HepG2 (cell line): ENCODE measurements at regions not wholly inside any gene's neighbourhood (a gene's known extent, or its start where the extent isn't known, plus 50 kb on each side); places are given as distances from the start of the nearest gene placed in this dataset.

ENCODE experiments used
- ATAC-seq: fragments of 200-7000 bp; cut with Tn5 transposase; 3 replicates; pipeline ENCODE4 v1.9.1; 2020; ENCODE audit warnings: mild to moderate bottlenecking, moderate library complexity
- BruUV-seq: library from RNA; stranded (reverse); fragments of 400-500 nt; replicated peaks from 2 replicates; lab custom pipeline; 2021; lab: Mats Ljungman, UMichigan
- CTCF ChIA-PET: fragments of 300-600 bp; formaldehyde crosslinking; extraction: SDS; loops from one replicate; lab custom pipeline; 2021; ENCODE audit warnings: low total read pairs, inconsistent platforms, low intra/inter-chr PET ratio; lab: Yijun Ruan, JAX
- POLR2A ChIA-PET: fragments of 350-600 bp; sonication (Branson Sonifier 250); formaldehyde crosslinking; loops from one replicate; lab custom pipeline; 2020; ENCODE audit warnings: antibody characterized with exemption, inconsistent platforms; lab: Yijun Ruan, JAX
- DNase-seq: peaks from one replicate; pipeline ENCODE4 v3.0.0-alpha.2; 2015; ENCODE audit warnings: low spot score
- FAIRE-seq: peaks from 3 replicates; lab custom pipeline; 2011; peaks lifted over from hg19 to GRCh38; lab: Jason Lieb, UNC
- H2AFZ ChIP-seq: one replicate; pipeline ENCODE4 v1.6.1; 2011; ENCODE audit warnings: low read length, inconsistent platforms
- H3K27ac ChIP-seq: fragments of 300-600 bp; 3 replicates; pipeline ENCODE4 v1.8.0; 2011; ENCODE audit warnings: mixed run types, mild to moderate bottlenecking, mixed read lengths, low read length, inconsistent platforms; ENCODE audit not compliant: insufficient read depth; ENCODE audit errors: extremely low read length
- H3K27me3 ChIP-seq, 2 experiments: fragments of 200-600 bp in 1 of 2; 2 replicates in 1 of 2; 3 replicates in 1 of 2; pipeline versions ENCODE4 v1.6.0 to v1.8.0; 2011; ENCODE audit warnings: low read length in 2 of 2, mild to moderate bottlenecking in 2 of 2, moderate library complexity in 2 of 2, inconsistent platforms in 1 of 2; ENCODE audit not compliant: insufficient read depth in 2 of 2, control insufficient read depth in 1 of 2
- H3K36me3 ChIP-seq, 2 experiments: fragments of 200-600 bp in 1 of 2; replicated peaks in 1 of 2; 2 replicates in 1 of 2; 3 replicates in 1 of 2; pipeline versions ENCODE4 v1.5.1 to v1.8.0; 2011; ENCODE audit warnings: low read length in 2 of 2, inconsistent platforms in 1 of 2; ENCODE audit not compliant: insufficient read depth in 2 of 2, control insufficient read depth in 1 of 2
- H3K4me1 ChIP-seq: 2 replicates; pipeline ENCODE4 v1.5.1; 2012; ENCODE audit warnings: low read length, inconsistent platforms; ENCODE audit not compliant: insufficient read depth
- H3K4me2 ChIP-seq: 2 replicates; pipeline ENCODE4 v1.6.0; 2011; ENCODE audit warnings: low read depth, low read length, inconsistent platforms
- H3K4me3 ChIP-seq, 3 experiments: fragments of 200-600 bp in 1 of 3; sonication (generic), shearing (Covaris generic) in 1 of 3; replicated peaks in 1 of 3; 2 replicates each; pipeline ENCODE4 v1.5.1; 2011 to 2016; ENCODE audit warnings: low read length in 3 of 3, inconsistent platforms in 2 of 3, low read depth in 2 of 3, mild to moderate bottlenecking in 2 of 3, control low read depth in 1 of 3, mixed read lengths in 1 of 3; ENCODE audit not compliant: insufficient read depth in 1 of 3
- H3K79me2 ChIP-seq: one replicate; pipeline ENCODE4 v1.6.1; 2011; ENCODE audit warnings: low read length, inconsistent platforms; ENCODE audit not compliant: insufficient read depth
- H3K9ac ChIP-seq: 2 replicates; pipeline ENCODE4 v1.6.0; 2011; ENCODE audit warnings: mild to moderate bottlenecking, low read depth, low read length, inconsistent platforms; ENCODE audit not compliant: insufficient read depth
- H3K9me3 ChIP-seq: 2 replicates; pipeline ENCODE4 v1.5.1; 2012; ENCODE audit warnings: mild to moderate bottlenecking, low read length
- H4K20me1 ChIP-seq: 2 replicates; pipeline ENCODE4 v1.6.0; 2011; ENCODE audit warnings: inconsistent platforms, mild to moderate bottlenecking, low read length, moderate library complexity; ENCODE audit not compliant: insufficient read depth
- HCFC1 ChIP-seq: fragments of 150-350 bp; IDR thresholded peaks from 2 replicates; pipeline ENCODE4 v1.6.1; 2014; ENCODE audit warnings: low read depth, low read length
- SMAD1 ChIP-seq: sonication (generic); formaldehyde crosslinking; IDR thresholded peaks from 2 replicates; pipeline ENCODE4 v1.4.0; 2020; ENCODE audit warnings: missing genetic modification reagents, low read depth, mild to moderate bottlenecking, borderline replicate concordance
- ZKSCAN8 ChIP-seq: IDR thresholded peaks from 2 replicates; pipeline ENCODE4 v1.6.1; 2016; ENCODE audit warnings: borderline replicate concordance, missing genetic modification reagents, missing compliant biosample characterization
- ZMYM2 ChIP-seq: sonication (generic); formaldehyde crosslinking; IDR thresholded peaks from 2 replicates; pipeline ENCODE4 v1.8.0; 2022; ENCODE audit warnings: mild to moderate bottlenecking, missing genetic modification reagents
- ZNF30 ChIP-seq: sonication (generic); formaldehyde crosslinking; IDR thresholded peaks from 2 replicates; pipeline ENCODE4 v1.5.0; 2020; ENCODE audit warnings: mild to moderate bottlenecking, missing genetic modification reagents
- ZNF383 ChIP-seq: sonication (generic); formaldehyde crosslinking; IDR thresholded peaks from 2 replicates; pipeline ENCODE4 v1.4.0; 2020; ENCODE audit warnings: missing genetic modification reagents, mild to moderate bottlenecking, borderline replicate concordance
- WGBS: methylation state at CpG from one replicate; pipeline ENCODE4 v1.1.6; 2017; ENCODE audit warnings: low lambda C conversion rate; 5-methylcytosine and 5-hydroxymethylcytosine counted together
- in situ Hi-C: cut with HindIII; loops from 2 replicates; pipeline ENCODE4 v1.10.0; 2017; ENCODE audit warnings: low pct_unique_long_range_greater_than_20kb; ENCODE audit not compliant: extremely low pct_ligation_motif_present
- intact Hi-C: fragments of 100-400 bp; cut with micrococcal nuclease; formaldehyde crosslinking; loops from one replicate; pipeline ENCODE4 v1.10.0; 2022; ENCODE audit not compliant: unreplicated experiment
- TF ChIP-seq, protein P1 (sequence below): sonication (generic); formaldehyde crosslinking; IDR thresholded peaks from 2 replicates; pipeline ENCODE4 v1.4.0; 2020; ENCODE audit warnings: missing genetic modification reagents
- TF ChIP-seq, protein P2 (sequence below), 2 experiments: fragments of 450-650 bp in 1 of 2; sonication (generic) in 1 of 2; formaldehyde crosslinking; IDR thresholded peaks; 2 replicates each; pipeline versions ENCODE4 v1.5.0 to v1.8.0; 2020 to 2022; ENCODE audit warnings: mild to moderate bottlenecking in 1 of 2, missing genetic modification reagents in 1 of 2
- TF ChIP-seq, protein P3 (sequence below), 2 experiments: IDR thresholded peaks; 2 replicates each; pipeline ENCODE4 v1.6.1; 2011 to 2012; ENCODE audit warnings: low read length in 2 of 2, borderline replicate concordance in 1 of 2, low read depth in 1 of 2, mild to moderate bottlenecking in 1 of 2, moderate library complexity in 1 of 2
- TF ChIP-seq, protein P4 (sequence below): sonication (generic); formaldehyde crosslinking; IDR thresholded peaks from 2 replicates; pipeline ENCODE4 v1.8.1; 2023; ENCODE audit warnings: mild to moderate bottlenecking, moderate library complexity, missing genetic modification reagents

DNA sequence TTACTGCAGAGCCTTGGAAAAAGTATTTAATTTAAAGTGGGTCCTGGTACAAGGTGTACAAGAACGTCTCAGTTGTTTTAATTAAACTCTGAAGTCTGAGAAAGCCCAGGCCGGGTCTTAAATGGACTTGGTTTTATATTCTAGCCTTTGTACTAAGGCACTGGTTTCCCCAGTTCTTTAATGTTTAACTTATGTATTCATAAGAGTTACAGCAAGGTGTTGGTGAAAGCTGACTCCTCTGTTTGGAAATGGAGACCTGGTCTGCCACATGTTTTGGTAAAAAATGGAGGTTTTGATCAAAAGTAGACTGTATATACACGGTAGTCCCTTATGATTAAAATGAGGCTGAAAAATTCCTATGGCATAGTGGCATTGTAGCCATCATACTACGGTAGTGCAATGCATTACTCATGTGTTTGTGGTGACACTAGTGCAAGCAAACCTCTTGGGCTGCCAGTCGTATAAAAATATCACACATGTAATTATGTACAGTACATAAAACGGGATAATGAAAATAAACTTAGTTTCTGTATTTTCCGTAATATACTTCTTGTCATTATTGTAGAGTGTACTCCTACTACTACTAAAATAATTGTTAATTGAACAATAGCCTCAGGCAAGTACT is 883.4 kb upstream of the SPRY2 start:
- TF ChIP-seq ZNF30 (CRISPR knock-in tag) (no peak), ZMYM2 (CRISPR knock-in tag) (no peak), ZNF383 (CRISPR knock-in tag) (no peak)
- TF ChIP-seq, protein P1, sequence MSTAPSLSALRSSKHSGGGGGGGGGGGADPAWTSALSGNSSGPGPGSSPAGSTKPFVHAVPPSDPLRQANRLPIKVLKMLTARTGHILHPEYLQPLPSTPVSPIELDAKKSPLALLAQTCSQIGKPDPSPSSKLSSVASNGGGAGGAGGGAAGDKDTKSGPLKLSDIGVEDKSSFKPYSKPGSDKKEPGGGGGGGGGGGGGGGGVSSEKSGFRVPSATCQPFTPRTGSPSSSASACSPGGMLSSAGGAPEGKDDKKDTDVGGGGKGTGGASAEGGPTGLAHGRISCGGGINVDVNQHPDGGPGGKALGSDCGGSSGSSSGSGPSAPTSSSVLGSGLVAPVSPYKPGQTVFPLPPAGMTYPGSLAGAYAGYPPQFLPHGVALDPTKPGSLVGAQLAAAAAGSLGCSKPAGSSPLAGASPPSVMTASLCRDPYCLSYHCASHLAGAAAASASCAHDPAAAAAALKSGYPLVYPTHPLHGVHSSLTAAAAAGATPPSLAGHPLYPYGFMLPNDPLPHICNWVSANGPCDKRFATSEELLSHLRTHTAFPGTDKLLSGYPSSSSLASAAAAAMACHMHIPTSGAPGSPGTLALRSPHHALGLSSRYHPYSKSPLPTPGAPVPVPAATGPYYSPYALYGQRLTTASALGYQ (CRISPR knock-in tag) = no peak
- no peaks in the 10 kb centered on the region for H3K79me2 ChIP-seq
- DNase-seq (no peak), ATAC-seq (no peak), FAIRE-seq (no peak)
- no peak overlapping the region for H3K4me2 ChIP-seq
- H2AFZ ChIP-seq = no peak overlapping the region
- in situ Hi-C loops = no loop called here
- ChIA-PET CTCF (no interaction called here), POLR2A (no interaction called here)
- intact Hi-C loops = no loop called here
- no peaks in the 10 kb centered on the region for H3K27me3 ChIP-seq
- no peaks in the 10 kb centered on the region for H3K4me1 ChIP-seq
- H3K9me3 ChIP-seq = no peaks in the 10 kb centered on the region
- H3K4me3 ChIP-seq = no peak overlapping the region
- 12% methylated on average over 7 of the region's 7 CpGs for WGBS
- no peak overlapping the region for H3K27ac ChIP-seq
- no TSS peak for BruUV-seq
- H4K20me1 ChIP-seq = no peaks in the 10 kb centered on the region
- no peak overlapping the region for H3K9ac ChIP-seq
- H3K36me3 ChIP-seq = no peaks in the 10 kb centered on the region

DNA sequence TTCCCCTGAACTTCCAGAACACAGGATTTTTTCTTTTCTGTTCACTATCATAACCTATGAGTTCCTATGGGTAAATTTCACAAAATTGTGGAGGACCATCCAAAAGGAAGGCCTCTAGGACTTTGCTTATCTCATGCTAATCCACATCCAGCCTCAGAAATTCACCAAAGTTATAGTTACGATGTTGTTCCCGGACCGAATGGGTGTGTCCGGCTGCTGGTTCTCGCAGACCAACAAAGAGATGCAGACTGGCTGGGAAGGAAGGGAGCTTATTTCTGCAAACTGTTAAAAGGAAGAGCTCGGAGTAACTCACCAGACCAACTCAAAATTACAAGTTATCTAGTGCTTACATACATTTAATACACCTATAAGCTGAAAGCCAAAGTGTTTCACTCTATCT is 882.9 kb upstream of the SPRY2 start:
- Histone ChIP-seq H3K4me3 (no peak overlapping the region), H3K9ac (no peak overlapping the region), H3K27ac (no peak overlapping the region), H4K20me1 (no peaks in the 10 kb centered on the region), H3K9me3 (no peaks in the 10 kb centered on the region), H3K4me1 (no peaks in the 10 kb centered on the region), H2AFZ (no peak overlapping the region), H3K27me3 (no peaks in the 10 kb centered on the region), H3K79me2 (no peaks in the 10 kb centered on the region), H3K36me3 (no peaks in the 10 kb centered on the region), H3K4me2 (no peak overlapping the region)
- POLR2A ChIA-PET = no interaction called here
- DNase-seq (no peak), FAIRE-seq (no peak), ATAC-seq (no peak)
- no TSS peak for BruUV-seq
- WGBS = 66% methylated on average over 5 of the region's 6 CpGs
- in situ Hi-C loops = no loop called here
- CTCF ChIA-PET = no interaction called here
- intact Hi-C loops = no loop called here
- TF ChIP-seq ZNF30 (CRISPR knock-in tag) = no peak
- TF ChIP-seq ZKSCAN8 (CRISPR knock-in tag) = no peak
- TF ChIP-seq, protein P2, sequence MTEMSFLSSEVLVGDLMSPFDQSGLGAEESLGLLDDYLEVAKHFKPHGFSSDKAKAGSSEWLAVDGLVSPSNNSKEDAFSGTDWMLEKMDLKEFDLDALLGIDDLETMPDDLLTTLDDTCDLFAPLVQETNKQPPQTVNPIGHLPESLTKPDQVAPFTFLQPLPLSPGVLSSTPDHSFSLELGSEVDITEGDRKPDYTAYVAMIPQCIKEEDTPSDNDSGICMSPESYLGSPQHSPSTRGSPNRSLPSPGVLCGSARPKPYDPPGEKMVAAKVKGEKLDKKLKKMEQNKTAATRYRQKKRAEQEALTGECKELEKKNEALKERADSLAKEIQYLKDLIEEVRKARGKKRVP (CRISPR knock-in tag; IDR thresholded peaks at IDR 0.05) = no peak
- TF ChIP-seq HCFC1 = no peak
- TF ChIP-seq, protein P3, sequence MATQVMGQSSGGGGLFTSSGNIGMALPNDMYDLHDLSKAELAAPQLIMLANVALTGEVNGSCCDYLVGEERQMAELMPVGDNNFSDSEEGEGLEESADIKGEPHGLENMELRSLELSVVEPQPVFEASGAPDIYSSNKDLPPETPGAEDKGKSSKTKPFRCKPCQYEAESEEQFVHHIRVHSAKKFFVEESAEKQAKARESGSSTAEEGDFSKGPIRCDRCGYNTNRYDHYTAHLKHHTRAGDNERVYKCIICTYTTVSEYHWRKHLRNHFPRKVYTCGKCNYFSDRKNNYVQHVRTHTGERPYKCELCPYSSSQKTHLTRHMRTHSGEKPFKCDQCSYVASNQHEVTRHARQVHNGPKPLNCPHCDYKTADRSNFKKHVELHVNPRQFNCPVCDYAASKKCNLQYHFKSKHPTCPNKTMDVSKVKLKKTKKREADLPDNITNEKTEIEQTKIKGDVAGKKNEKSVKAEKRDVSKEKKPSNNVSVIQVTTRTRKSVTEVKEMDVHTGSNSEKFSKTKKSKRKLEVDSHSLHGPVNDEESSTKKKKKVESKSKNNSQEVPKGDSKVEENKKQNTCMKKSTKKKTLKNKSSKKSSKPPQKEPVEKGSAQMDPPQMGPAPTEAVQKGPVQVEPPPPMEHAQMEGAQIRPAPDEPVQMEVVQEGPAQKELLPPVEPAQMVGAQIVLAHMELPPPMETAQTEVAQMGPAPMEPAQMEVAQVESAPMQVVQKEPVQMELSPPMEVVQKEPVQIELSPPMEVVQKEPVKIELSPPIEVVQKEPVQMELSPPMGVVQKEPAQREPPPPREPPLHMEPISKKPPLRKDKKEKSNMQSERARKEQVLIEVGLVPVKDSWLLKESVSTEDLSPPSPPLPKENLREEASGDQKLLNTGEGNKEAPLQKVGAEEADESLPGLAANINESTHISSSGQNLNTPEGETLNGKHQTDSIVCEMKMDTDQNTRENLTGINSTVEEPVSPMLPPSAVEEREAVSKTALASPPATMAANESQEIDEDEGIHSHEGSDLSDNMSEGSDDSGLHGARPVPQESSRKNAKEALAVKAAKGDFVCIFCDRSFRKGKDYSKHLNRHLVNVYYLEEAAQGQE (IDR thresholded peaks at IDR 0.05; ENCODE audit: borderline replicate concordance in 1 of 2, low read depth in 1 of 2, low read length in 2 of 2) = no peak
- TF ChIP-seq, protein P4, sequence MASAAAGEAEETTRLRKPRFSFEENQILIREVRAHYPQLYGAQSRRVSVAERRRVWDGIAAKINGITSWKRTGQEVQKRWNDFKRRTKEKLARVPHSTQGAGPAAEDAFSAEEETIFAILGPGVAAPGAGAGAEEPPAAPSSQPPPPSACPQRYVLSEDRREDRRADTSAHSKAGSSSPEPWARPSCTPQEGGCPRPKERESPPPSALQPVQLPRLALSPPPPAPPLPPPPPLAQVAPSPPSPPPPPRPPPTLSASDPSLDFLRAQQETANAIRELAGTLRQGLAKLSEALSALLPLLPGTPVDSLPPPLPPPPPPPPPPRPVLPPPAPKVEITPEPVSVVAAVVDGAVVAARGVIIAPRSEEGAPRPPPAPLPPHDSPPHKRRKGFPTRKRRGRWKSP (CRISPR knock-in tag) = no peak
- TF ChIP-seq SMAD1 (CRISPR knock-in tag) = no peak
